ENCODE measurements at regions not wholly inside any gene's neighbourhood (a gene's known extent, or its start where the extent isn't known, plus 50 kb on each side); places are given as distances from the start of the nearest gene placed in this dataset.

DNA sequence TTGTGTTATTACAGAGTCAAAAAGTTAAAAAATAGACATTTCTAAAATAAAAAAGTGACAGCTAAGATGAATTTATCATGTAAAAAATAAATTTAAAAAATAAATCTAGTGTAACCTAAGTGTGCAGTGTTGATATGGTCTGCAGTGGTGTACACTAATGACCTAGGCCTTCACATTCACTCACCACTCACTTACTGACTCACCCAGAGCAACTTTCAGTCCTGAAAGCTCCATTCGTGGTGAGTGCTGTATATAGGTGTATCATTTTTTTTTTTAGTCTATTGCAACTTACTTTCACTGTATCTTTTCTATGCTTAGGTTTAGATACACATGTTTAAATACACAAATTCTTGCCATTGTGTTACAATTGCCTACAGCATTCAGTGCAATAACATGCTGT is 459.4 kb upstream of the ROBO1 start:
- TF ChIP-seq, protein P1, sequence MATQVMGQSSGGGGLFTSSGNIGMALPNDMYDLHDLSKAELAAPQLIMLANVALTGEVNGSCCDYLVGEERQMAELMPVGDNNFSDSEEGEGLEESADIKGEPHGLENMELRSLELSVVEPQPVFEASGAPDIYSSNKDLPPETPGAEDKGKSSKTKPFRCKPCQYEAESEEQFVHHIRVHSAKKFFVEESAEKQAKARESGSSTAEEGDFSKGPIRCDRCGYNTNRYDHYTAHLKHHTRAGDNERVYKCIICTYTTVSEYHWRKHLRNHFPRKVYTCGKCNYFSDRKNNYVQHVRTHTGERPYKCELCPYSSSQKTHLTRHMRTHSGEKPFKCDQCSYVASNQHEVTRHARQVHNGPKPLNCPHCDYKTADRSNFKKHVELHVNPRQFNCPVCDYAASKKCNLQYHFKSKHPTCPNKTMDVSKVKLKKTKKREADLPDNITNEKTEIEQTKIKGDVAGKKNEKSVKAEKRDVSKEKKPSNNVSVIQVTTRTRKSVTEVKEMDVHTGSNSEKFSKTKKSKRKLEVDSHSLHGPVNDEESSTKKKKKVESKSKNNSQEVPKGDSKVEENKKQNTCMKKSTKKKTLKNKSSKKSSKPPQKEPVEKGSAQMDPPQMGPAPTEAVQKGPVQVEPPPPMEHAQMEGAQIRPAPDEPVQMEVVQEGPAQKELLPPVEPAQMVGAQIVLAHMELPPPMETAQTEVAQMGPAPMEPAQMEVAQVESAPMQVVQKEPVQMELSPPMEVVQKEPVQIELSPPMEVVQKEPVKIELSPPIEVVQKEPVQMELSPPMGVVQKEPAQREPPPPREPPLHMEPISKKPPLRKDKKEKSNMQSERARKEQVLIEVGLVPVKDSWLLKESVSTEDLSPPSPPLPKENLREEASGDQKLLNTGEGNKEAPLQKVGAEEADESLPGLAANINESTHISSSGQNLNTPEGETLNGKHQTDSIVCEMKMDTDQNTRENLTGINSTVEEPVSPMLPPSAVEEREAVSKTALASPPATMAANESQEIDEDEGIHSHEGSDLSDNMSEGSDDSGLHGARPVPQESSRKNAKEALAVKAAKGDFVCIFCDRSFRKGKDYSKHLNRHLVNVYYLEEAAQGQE (IDR thresholded peaks at IDR 0.05; ENCODE audit: insufficient read depth in 1 of 2, low read depth in 2 of 2, low read length in 1 of 2), result no peak
- TF ChIP-seq, protein P2, sequence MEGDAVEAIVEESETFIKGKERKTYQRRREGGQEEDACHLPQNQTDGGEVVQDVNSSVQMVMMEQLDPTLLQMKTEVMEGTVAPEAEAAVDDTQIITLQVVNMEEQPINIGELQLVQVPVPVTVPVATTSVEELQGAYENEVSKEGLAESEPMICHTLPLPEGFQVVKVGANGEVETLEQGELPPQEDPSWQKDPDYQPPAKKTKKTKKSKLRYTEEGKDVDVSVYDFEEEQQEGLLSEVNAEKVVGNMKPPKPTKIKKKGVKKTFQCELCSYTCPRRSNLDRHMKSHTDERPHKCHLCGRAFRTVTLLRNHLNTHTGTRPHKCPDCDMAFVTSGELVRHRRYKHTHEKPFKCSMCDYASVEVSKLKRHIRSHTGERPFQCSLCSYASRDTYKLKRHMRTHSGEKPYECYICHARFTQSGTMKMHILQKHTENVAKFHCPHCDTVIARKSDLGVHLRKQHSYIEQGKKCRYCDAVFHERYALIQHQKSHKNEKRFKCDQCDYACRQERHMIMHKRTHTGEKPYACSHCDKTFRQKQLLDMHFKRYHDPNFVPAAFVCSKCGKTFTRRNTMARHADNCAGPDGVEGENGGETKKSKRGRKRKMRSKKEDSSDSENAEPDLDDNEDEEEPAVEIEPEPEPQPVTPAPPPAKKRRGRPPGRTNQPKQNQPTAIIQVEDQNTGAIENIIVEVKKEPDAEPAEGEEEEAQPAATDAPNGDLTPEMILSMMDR (IDR thresholded peaks at IDR 0.05), result no peak
- no peak for TF ChIP-seq POLR2AphosphoS5 (IDR thresholded peaks at IDR 0.05; ENCODE audit: low read depth, low read length)
- TF ChIP-seq TCF7L2 (IDR thresholded peaks at IDR 0.05; ENCODE audit: low read depth, low read length), result no peak
- TF ChIP-seq SIN3A (IDR thresholded peaks at IDR 0.05; ENCODE audit: borderline replicate concordance, insufficient read depth, low read depth, low read length), result no peak

Measured in Panc1 (cell line).